ENCODE measurements at regions not wholly inside any gene's neighbourhood (a gene's known extent, or its start where the extent isn't known, plus 50 kb on each side); places are given as distances from the start of the nearest gene placed in this dataset.

GRCh38 chr5:88450239-88450638 lies 181.6 kb upstream of the TMEM161B start:
- Histone ChIP-seq H3K36me3 (no peaks in the 10 kb centered on the region), H3K9me3 (no peaks in the 10 kb centered on the region), H3K4me1 (no peaks in the 10 kb centered on the region), H3K27ac (no peak overlapping the region), H3K4me3 (no peak overlapping the region), H3K27me3 (no peaks in the 10 kb centered on the region)
- TF ChIP-seq CTCF (IDR thresholded peaks at IDR 0.05), result no peak
- no peak for DNase-seq
- intact Hi-C loops (cut with DNase I; ENCODE audit: low total_unique reads), result no loop called here

GRCh38 chr5:88438006-88438405 lies 169.4 kb upstream of the TMEM161B start:
- intact Hi-C loops (cut with DNase I; ENCODE audit: low total_unique reads), result no loop called here
- Histone ChIP-seq H3K27ac (no peak overlapping the region), H3K4me3 (no peak overlapping the region), H3K9me3 (no peaks in the 10 kb centered on the region), H3K27me3 (no peaks in the 10 kb centered on the region), H3K36me3 (no peaks in the 10 kb centered on the region), H3K4me1 (no peaks in the 10 kb centered on the region)
- DNase-seq, result no peak
- TF ChIP-seq CTCF (IDR thresholded peaks at IDR 0.05), result no peak

- no peak for TF ChIP-seq CTCF (IDR thresholded peaks at IDR 0.05)
- H3K4me1 ChIP-seq, result no peaks in the 10 kb centered on the region
- intact Hi-C loops (cut with DNase I; ENCODE audit: low total_unique reads), result no loop called here
- H3K9me3 ChIP-seq, result no peaks in the 10 kb centered on the region
- no peaks in the 10 kb centered on the region for H3K36me3 ChIP-seq
- H3K27me3 ChIP-seq, result no peaks in the 10 kb centered on the region
- H3K4me3 ChIP-seq, result no peak overlapping the region
- no peak for DNase-seq
- no peak overlapping the region for H3K27ac ChIP-seq
Observed at GRCh38 chr5:88436290-88436689, 167.6 kb upstream of the TMEM161B start.

- TF ChIP-seq CTCF (IDR thresholded peaks at IDR 0.05), result no peak
- Histone ChIP-seq H3K27me3 (no peaks in the 10 kb centered on the region), H3K36me3 (no peaks in the 10 kb centered on the region), H3K9me3 (no peaks in the 10 kb centered on the region), H3K4me3 (no peak overlapping the region), H3K27ac (no peak overlapping the region), H3K4me1 (no peaks in the 10 kb centered on the region)
- no peak for DNase-seq
- intact Hi-C loops (cut with DNase I; ENCODE audit: low total_unique reads), result no loop called here
Observed at GRCh38 chr5:88428633-88429032, 160.0 kb upstream of the TMEM161B start.

- H3K27ac ChIP-seq, result no peak overlapping the region
- H3K4me1 ChIP-seq, result no peaks in the 10 kb centered on the region
- H3K27me3 ChIP-seq, result no peaks in the 10 kb centered on the region
- no peaks in the 10 kb centered on the region for H3K36me3 ChIP-seq
- no peak for TF ChIP-seq CTCF (IDR thresholded peaks at IDR 0.05)
- DNase-seq, result no peak
- no peaks in the 10 kb centered on the region for H3K9me3 ChIP-seq
- no peak overlapping the region for H3K4me3 ChIP-seq
- intact Hi-C loops (cut with DNase I; ENCODE audit: low total_unique reads), result no loop called here
Observed at GRCh38 chr5:88426441-88426840, 157.8 kb upstream of the TMEM161B start.

- intact Hi-C loops (cut with DNase I; ENCODE audit: low total_unique reads), result no loop called here
- no peaks in the 10 kb centered on the region for H3K9me3 ChIP-seq
- no peak for DNase-seq
- no peak for TF ChIP-seq CTCF (IDR thresholded peaks at IDR 0.05)
- H3K27me3 ChIP-seq, result no peaks in the 10 kb centered on the region
- H3K4me1 ChIP-seq, result no peaks in the 10 kb centered on the region
- H3K27ac ChIP-seq, result no peak overlapping the region
- H3K36me3 ChIP-seq, result no peaks in the 10 kb centered on the region
- no peak overlapping the region for H3K4me3 ChIP-seq
Observed at GRCh38 chr5:88425124-88425523, 156.5 kb upstream of the TMEM161B start.
